Jurkat, Clone E6-1 (cell line): ENCODE measurements at regions not wholly inside any gene's neighbourhood (a gene's known extent, or its start where the extent isn't known, plus 50 kb on each side); places are given as distances from the start of the nearest gene placed in this dataset.

Experiments
- DNase-seq: peaks from one replicate; pipeline ENCODE4 v3.0.0-alpha.2; 2011; ENCODE audit warnings: low read depth, low spot score
- H3K4me3 ChIP-seq: 2 replicates; pipeline ENCODE4 v1.5.1; 2011; ENCODE audit warnings: mild to moderate bottlenecking, low read length, control low read depth, moderate library complexity

DNA sequence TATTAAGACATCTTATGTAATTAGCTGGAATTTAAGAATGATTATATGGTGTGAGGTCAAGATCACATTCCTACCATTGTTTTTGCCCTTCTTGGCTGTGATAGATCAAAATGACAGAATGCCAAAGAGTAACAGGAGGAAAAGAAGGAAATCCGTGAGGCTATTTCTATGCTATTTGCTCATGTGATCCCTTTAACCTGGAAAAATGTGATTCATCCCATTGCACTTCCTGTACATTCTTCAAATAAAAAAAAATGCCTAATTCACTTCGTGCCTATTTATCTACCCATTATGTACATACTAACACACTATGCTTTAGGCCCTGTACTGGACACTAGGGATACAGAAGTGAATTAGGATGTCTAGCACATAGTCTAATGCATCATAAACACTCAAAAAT is 154.1 kb upstream of the PAPPA start:
- H3K4me3 ChIP-seq, result no peak overlapping the region
- no peak for DNase-seq

DNA sequence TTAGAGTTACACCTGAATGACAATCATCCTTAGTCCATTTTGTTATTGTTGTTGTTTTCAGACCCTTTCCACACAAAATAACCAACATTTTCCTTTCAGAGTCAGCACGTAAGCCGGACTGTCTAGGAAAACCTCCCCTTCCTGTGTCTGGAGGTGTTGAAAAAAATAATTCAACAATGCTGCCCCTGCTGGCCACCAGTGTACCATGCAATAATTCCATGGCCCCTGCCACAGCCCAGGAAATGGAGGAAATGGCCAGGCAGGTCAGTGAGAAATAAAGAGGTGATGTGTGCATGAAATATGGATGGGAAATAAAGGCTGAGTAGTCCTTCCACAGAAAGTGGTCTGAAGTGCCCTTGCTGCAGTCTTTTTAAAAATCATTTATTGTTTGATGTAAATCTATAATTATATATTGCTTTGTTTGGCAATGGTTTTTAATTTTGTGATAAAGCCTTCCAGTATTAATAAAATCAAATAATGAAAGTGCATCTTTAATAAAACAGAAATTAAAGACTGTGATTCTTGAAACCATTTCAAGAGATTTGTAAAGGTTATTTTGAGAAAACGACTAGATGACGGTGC is 152.8 kb upstream of the PAPPA start:
- DNase-seq, result no peak
- H3K4me3 ChIP-seq, result no peak overlapping the region

DNA sequence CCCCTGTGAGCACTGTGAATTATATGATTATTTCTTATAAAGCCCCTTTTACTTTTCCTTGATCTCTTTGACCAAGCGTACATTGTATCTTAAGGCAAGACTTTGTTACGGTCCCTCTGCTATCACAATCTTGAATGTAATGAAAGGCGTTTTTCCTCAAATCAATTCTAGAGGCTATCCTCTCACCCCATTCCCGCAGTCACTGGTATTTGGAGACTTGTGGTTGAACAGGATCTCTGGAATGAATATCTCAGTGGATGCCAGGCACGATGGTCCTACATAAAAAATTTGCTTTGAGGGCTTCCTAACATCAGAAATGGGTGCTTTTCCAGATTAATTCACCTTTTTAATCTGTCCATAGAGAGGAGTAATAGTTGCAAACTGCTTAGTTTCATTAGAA is 151.4 kb upstream of the PAPPA start:
- no peak overlapping the region for H3K4me3 ChIP-seq
- DNase-seq, result no peak

DNA sequence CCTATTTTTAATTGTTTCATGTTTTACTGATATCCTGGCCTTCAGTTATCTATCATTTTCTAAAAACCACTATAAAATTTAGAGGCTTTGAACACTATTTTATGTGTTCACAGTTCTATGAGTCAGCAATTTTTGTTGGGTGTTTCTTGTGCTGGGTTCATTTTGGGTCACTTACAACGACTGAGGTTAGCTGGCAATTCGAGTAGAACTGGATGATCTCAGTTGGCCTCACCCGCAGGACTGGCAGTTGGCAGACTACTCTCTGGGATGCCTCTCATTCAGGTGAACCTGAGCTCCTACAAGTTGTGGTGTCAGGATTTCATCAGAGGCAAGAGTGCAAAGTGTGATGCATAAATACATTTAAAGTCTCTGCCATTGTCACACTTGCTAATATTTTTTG is 151.0 kb upstream of the PAPPA start:
- DNase-seq, result no peak
- H3K4me3 ChIP-seq, result no peak overlapping the region

DNA sequence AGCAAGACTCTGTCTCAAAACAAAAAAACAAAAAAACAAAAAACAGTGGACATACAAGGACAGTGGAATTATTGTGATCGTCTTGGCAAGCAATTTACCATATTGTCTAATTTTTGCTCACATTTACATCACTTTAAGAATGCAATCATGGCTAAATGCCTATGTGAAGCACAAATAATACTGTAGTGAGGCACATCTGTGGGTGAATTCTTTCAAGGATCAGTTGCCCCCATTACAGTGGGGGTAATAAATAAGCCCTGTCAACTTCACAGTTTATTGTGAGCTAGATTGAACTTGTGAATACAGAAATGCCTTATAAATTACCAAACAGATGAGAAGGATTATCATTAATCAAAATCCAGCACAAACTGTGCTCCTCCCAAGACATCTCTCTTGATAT is 150.2 kb upstream of the PAPPA start:
- DNase-seq, result no peak
- H3K4me3 ChIP-seq, result no peak overlapping the region

DNA sequence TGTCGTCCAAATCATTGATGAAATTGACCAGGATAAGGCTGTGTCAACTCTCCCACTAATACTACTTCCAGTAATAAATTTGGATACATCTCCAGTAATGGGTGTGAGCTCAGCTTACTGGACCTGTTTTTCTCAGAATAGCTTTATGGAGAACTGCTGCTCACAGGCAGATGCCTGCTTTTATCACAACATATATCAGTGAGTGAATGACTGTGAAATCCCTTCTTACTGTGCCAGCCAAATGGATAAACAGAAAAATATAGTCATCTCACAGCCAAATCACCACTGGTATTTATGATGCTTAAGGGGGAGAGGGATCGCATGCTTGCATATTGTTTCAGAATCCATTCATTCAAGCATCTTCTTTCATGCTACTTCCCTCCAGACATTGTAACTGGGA is 148.4 kb upstream of the PAPPA start:
- H3K4me3 ChIP-seq, result no peak overlapping the region
- no peak for DNase-seq

DNA sequence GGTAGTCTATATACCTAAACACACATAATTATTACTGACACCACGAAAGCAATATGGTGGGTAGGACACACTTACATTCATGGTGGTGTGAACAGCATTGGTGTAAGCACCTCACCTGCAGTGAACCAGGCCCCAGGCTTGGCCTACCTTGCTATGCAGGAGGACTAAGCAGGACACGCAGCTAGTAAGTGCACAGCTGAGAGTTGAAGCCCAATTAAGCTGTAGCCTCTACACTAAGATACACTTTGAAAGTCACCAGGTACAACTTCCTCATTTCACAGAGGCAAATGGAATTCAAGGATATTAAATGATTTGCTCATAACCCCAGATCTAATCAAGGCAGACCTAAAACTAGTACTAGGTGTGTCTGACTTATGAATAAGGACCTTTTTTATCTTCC is 145.8 kb upstream of the PAPPA start:
- no peak overlapping the region for H3K4me3 ChIP-seq
- DNase-seq, result no peak

DNA sequence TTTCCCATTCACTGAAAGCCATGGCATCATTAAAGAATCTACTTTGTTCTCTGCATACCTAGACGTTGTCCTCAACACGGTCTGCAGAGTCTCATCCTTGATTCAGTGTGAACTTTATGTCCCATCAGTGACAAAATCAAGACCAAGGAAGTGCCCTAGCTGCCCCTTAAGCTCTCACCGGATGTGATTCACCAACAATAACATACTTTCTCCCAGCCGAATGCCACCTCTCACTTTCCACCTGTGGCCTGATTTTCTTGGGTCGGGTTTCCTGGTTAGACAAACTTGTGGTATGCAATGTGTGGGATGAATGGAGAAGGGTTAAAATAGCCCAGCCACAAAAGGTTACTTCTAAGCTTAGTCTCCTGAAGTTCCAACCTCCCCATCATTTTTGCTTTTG is 145.3 kb upstream of the PAPPA start:
- no peak overlapping the region for H3K4me3 ChIP-seq
- no peak for DNase-seq

DNA sequence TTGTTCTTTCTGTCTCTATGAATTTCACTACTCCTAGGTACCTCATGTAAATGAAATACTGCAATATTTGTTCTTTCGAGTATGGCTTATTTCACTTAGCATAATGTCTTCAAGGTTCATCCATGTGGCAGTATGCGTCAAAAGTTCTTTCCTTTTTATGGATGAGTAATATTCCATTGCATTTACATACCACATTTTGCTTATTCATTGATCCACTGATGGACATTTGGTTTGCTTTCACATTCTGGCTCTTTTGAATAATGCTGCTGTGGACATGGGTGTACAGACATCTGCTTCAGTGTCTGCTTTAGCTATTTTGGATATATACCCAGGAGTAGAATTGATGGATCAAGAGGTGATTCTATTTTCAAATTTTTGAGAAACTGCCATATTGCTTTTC is 144.2 kb upstream of the PAPPA start:
- DNase-seq, result no peak
- no peak overlapping the region for H3K4me3 ChIP-seq

DNA sequence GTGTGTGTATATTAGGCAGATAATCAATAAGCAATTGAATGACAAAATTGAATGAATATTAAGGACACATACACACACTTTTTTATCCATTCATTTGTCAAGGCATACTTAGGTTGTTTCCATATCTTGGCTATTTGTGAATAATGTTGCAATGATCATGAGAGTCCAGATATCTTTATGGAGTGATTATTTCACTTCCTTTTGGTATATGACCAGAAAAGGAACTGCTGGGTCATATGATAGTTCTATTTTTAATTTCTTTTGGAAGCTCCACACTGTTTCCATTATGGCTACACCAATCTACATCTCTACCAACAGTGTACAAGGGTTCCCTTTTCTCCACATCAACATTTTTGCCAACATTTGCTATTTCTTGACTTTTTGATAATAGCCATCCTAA is 137.7 kb upstream of the PAPPA start:
- no peak for DNase-seq
- no peak overlapping the region for H3K4me3 ChIP-seq

DNA sequence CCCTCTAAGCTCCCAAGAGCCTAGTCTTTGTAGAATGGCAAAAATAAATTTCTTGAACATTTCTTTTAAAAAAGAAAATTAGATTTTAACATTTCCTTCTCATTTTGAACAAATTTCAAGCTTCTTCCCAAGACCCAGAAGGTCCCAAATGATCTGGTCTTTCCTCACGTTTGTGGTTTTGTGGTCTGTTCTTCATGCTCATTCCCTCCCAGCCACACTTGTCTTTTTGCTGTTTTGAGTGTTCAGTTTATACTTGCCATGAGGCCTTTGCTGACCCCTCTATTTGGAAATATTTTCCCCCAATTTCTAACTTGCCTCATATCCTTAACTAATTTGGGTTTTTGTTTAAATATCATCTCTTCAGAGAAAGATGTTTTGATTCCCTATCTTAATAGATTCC is 133.4 kb upstream of the PAPPA start:
- H3K4me3 ChIP-seq, result no peak overlapping the region
- no peak for DNase-seq

DNA sequence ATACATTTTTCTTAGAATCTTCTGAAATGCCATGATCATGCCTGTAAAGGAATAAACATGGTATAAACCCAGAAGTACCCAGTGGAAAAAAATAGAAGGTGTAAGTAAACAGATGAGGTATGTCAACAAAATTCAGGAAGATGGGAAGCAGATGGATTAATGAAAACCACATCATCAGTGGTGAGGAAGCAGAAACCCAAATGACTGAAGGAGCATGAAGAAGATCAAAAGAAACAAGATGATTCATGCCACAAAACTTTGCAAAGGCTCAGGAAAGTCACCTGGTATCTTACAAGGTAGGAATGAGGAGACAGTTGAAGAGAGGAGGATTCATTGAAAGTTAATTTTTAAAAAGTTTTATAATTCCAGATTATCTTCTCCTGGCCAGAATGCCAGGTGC is 132.8 kb upstream of the PAPPA start:
- DNase-seq, result no peak
- H3K4me3 ChIP-seq, result no peak overlapping the region

DNA sequence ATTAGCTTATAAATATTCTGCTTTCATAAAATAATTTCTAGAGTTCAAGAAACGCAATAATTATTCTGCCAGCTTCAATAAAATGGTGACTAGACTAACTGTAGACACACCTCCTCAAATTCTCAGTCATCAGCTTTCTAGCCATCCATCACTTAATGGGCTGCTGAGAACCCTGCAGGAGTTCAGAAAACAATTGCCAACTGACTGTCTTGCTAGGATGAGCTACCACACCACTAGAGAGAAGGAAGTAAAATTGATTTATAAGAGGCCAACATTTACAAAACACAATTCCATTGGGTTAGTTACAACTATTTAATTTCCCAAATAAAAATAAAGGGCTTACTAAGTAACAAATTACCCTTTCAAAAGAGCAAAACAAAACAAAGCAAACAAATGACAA is 126.5 kb upstream of the PAPPA start:
- DNase-seq, result no peak
- H3K4me3 ChIP-seq, result no peak overlapping the region

DNA sequence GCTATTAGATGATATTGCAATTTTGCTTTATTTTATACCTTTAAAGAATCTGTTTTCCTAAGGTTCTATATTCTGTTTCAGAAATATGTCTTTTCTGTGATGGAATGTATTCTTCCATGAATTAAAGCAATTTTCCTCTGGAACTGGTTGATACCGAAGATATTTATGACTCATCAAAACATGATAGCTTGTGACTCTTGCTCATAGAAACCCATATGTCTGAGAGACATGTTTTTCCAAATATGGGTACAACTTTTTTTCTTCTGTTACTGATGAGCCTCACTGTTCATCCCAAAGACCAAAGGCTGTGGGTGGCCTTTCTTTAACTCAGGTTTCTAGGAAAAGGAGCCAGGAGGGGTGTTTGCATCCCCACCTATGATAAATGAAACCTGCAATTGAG is 126.1 kb upstream of the PAPPA start:
- no peak for DNase-seq
- no peak overlapping the region for H3K4me3 ChIP-seq

DNA sequence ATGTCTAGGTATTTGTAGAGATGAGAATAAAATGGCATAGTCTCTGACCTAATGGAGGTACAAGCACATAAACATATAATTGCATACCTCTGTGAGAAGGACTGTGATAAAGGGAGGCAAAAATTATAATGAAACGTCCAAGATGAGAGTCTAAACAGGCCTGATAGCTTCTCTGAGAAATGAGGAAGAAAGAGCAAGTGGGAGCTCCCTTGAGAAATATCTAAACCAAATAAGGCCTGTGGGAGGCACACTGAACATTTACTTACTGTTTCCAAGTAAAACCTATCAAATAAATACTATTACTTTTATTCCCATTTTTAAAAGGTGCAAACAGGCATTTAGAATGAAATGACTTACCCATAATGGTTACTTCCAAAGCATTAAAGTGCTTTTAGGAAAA is 125.6 kb upstream of the PAPPA start:
- no peak overlapping the region for H3K4me3 ChIP-seq

DNA sequence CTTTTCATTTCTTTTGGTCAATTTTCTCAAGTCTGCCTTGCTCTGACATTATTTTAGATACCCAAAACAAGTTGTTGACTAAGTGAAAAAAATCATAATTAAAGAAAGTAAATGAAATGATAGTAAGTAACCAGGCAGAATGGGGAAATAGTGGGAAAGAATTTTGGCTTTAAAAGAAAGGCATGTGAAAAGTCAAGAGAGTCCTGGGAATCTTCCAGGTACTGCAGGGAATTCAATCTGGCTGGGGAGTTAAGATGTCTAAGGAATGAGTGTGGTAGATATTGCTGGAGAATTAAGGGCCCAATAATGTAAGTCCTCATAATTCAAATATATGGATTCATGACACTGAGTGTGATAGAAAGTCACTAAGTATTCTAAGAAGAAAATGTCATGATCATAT is 123.1 kb upstream of the PAPPA start:
- no peak overlapping the region for H3K4me3 ChIP-seq
- DNase-seq, result no peak

More for the DNA sequence above, 125.6 kb upstream of the PAPPA start:
- no peak for DNase-seq

DNA sequence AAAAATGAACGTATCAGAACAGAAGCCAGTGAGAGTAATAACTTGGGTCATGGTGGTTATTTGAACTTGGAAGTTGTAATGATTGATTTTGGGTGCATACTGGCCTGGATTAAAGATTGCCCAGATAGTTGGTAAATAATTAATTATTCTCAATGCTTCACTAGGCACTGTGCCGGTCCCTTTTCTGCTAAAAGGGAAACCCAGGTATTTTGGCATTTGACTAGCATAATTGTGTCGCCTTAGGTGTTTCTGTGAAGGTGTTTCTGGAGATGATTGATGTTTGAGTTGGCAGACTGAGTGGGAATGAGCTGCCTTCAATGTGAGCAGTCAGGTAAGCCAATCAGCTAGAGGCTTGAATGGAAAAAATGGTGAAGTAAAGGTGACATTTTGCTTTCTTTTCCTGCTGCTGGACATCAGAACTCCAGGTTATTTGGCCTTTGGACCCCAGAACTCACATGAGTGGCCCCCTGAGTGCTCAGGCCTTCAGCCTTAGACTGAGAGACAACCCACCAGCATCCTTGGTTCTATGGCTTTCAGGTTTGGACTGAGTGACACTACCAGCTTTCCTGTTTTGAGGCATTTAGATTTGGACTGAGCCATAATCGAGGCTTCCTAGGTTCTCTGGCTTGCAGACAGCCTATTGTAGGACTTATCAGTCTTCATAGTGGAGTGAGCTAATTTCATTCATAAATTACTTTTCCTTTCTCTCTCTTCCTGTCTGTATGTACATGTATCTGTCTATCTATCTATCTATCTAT is 120.7 kb upstream of the PAPPA start:
- DNase-seq, result no peak
- H3K4me3 ChIP-seq, result no peak overlapping the region

DNA sequence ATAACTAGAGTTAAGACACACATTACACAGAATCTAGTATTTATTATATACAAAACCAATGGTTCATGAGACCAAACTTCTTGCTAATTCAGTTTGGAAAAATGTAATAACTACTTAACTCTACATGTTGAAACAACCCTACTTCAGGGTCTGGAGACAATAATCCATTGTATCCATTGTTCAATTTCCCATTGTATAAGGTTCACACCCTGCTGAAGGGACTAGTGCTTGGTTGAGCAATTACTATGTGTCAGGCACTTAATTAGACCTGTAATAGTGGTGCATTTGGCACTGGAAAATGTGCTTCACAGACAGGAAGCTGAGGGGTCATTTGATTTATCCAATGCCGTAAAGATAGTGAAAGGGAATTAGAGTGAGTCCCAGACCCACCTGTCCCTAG is 114.3 kb upstream of the PAPPA start:
- H3K4me3 ChIP-seq, result no peak overlapping the region
- DNase-seq, result no peak

DNA sequence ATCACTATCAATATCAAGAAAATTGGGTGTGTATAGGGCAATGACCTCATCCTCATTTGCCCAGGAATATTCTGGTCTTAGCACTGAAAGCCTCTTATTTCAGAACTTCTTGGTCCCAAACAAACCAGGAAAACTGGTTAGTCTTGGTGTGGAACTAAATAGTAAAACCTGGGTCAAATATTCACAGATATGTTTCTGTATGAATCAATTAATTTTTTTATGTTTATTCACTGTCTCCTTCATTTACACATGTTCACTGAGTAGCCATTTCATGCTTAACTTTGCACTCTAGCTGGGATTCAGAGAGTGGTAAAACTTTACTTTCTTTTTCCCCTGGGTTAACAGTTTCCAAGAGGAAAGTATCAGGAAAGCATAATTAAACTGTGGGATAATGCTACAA is 113.7 kb upstream of the PAPPA start:
- no peak for DNase-seq
- H3K4me3 ChIP-seq, result no peak overlapping the region

DNA sequence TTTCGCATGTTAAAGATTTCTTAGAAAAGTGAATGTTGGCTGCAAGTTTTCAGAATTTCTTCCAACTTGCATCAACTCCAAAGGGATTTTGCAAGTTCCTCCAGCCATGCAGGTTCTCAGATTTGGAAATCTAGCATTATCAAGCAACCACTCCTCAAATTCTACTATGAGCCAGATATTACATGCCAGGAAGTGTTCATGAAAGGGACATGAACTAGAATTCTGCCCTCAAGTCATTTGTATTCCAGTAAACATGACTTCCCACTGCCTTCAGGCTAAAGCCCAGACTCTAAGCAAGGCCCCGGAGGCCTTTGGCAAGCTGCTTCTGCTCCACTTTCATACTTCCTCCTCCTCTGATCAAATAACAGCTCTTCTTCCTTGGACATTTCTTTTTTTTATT is 111.3 kb upstream of the PAPPA start:
- no peak for DNase-seq
- H3K4me3 ChIP-seq, result no peak overlapping the region

DNA sequence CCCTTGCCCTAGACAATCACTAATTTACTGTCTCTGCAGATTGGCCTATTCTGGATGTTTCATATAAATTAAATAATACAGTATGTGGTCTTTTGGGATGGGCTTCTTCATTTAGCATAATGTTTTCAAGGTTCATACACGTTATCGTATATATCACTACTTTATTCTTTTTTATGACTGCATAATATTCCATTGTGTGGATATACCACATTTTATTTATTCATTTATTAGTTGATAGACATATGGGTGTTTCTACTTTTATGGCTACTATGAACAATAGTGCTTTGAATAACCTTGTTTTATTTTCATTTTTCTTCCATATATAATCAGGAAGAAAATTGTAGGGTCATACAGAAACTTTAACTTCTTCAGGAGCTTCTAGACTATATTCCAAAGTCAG is 108.5 kb upstream of the PAPPA start:
- no peak overlapping the region for H3K4me3 ChIP-seq
- DNase-seq, result no peak
